ENCODE measurements at regions not wholly inside any gene's neighbourhood (a gene's known extent, or its start where the extent isn't known, plus 50 kb on each side); places are given as distances from the start of the nearest gene placed in this dataset.
"Not testable (repeated sequence)": the region's sequence is repeated elsewhere in the genome, so short reads cannot be mapped to it uniquely, and the experiment has no call there.

GRCh38 chr12:90211017-90211416, 502.4 kb upstream of the ATP2B1 start:
- intact Hi-C loops (cut with micrococcal nuclease) = no loop called here
- H3K27me3 Mint-ChIP-seq = peaks cover 2% of the 10 kb centered on the region
- no peak overlapping the region for H3K27ac Mint-ChIP-seq
- ChIA-PET CTCF (no interaction called here), POLR2A (no interaction called here)
- H3K9me3 Mint-ChIP-seq = peaks cover 17% of the 10 kb centered on the region
- H3K4me3 Mint-ChIP-seq = no peak overlapping the region
- peaks cover 3% of the 10 kb centered on the region for H3K36me3 Mint-ChIP-seq
- DNase-seq = no peak
- no peaks in the 10 kb centered on the region for H3K4me1 Mint-ChIP-seq (ENCODE audit: low read depth)

DNA sequence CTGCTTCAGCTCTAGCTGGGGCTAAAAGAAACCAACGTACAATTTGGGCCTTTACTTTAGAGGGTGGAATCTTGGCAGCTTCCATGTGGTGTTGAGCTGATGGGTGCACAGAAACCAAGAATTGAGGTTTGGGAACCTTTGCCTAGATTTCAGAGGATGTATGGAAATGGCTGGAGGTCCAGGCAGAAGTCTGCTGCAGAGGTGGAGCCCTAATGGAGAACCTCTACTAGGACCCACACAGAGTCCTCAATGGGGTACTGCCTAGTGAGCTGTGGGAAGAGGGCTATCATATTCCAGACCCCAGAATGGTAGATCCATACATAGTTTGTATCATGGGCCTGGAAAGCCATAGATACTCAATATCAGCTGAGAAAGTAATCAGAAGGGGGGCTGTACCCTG, 500.4 kb upstream of the ATP2B1 start:
- peaks cover 17% of the 10 kb centered on the region for H3K9me3 Mint-ChIP-seq
- no peaks in the 10 kb centered on the region for H3K27me3 Mint-ChIP-seq
- CTCF ChIA-PET = no interaction called here
- H3K27ac Mint-ChIP-seq = no peak overlapping the region
- H3K36me3 Mint-ChIP-seq = peaks cover 3% of the 10 kb centered on the region
- POLR2A ChIA-PET = no interaction called here
- no peak overlapping the region for H3K4me3 Mint-ChIP-seq
- intact Hi-C loops (cut with micrococcal nuclease) = no loop called here
- no peaks in the 10 kb centered on the region for H3K4me1 Mint-ChIP-seq (ENCODE audit: low read depth)
- DNase-seq = no peak

DNA sequence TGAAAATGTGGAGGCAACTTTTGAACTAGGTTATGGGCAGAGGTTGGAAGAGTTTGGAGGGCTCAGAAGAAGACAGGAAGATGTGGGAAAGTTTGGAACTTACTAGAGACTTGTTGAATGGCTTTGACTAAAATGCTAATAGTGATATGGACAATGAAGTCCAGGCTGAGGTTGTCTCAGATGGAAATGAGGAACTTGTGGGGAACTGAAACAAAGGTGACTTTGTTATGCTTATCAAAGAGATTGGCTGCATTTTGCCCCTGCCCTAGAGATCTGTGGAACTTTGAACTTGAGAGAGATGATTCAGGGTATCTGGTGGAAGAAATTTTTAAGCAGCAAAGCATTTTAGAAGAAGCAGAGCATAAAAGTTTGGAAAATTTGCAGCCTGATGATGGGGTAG, 499.7 kb upstream of the ATP2B1 start:
- H3K27ac Mint-ChIP-seq; intact Hi-C loops (cut with micrococcal nuclease); H3K27me3 Mint-ChIP-seq; H3K4me1 Mint-ChIP-seq (ENCODE audit: low read depth); H3K4me3 Mint-ChIP-seq; H3K36me3 Mint-ChIP-seq; POLR2A ChIA-PET; CTCF ChIA-PET; DNase-seq: not testable (repeated sequence)
- peaks cover 17% of the 10 kb centered on the region for H3K9me3 Mint-ChIP-seq

GRCh38 chr12:90207799-90208198, 499.2 kb upstream of the ATP2B1 start:
- intact Hi-C loops (cut with micrococcal nuclease) = no loop called here
- Mint-ChIP-seq H3K36me3 (peaks cover 3% of the 10 kb centered on the region), H3K9me3 (peaks cover 17% of the 10 kb centered on the region), H3K27ac (no peak overlapping the region), H3K27me3 (no peaks in the 10 kb centered on the region), H3K4me1 (ENCODE audit: low read depth) (no peaks in the 10 kb centered on the region), H3K4me3 (no peak overlapping the region)
- DNase-seq = no peak
- POLR2A ChIA-PET = no interaction called here
- CTCF ChIA-PET = no interaction called here

DNA sequence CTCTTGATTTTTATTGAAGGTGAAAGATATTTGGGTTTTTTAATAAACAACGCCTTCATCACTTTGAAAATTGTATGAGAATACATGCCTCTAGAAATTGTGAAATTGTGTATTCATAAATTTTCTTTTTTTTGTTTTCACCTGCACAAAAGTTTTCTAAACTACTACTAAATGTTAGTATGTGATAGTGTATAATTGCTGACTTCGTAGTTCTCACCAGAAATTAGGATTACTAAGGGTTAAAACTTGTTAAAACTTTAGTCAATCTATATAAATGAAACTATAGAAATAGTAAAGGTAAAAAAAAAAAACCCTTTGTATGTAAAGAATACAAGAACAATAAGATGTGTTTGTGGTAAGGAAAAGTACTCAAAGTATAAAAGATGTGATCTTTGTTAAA, 496.5 kb upstream of the ATP2B1 start:
- no peaks in the 10 kb centered on the region for H3K27me3 Mint-ChIP-seq
- no peak overlapping the region for H3K27ac Mint-ChIP-seq
- H3K36me3 Mint-ChIP-seq = peaks cover 3% of the 10 kb centered on the region
- no peak for DNase-seq
- peaks cover under 1% of the 10 kb centered on the region for H3K4me1 Mint-ChIP-seq (ENCODE audit: low read depth)
- peaks cover 17% of the 10 kb centered on the region for H3K9me3 Mint-ChIP-seq
- intact Hi-C loops (cut with micrococcal nuclease) = no loop called here
- ChIA-PET POLR2A (no interaction called here), CTCF (no interaction called here)
- no peak overlapping the region for H3K4me3 Mint-ChIP-seq

DNA sequence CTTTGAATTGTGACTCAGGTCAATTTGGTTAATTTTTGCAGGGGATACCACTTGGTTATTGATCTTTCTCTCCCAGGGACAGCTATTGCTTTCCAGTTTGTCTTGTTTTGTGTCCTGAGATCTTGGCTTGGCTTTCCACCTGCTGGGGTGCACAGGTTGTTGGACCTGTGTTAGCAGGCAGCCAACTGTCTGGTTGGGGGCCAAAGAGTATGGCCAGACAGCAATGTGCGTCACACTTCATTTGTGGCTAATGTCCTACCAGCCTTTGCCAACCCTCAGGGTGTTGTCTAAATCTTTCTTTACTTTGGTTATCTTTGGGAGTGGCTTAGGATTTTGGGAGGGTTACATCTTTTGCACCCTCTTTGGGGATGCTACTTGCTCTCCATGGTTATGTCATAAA, 494.9 kb upstream of the ATP2B1 start:
- no peak overlapping the region for H3K4me3 Mint-ChIP-seq
- no peak for DNase-seq
- intact Hi-C loops (cut with micrococcal nuclease) = no loop called here
- CTCF ChIA-PET = interaction anchor here (0.5 kb wide), 1 partner anchor 113 kb away, joined by 3 read pairs; no protein-coding TSS in a partner anchor
- peaks cover 2% of the 10 kb centered on the region for H3K36me3 Mint-ChIP-seq
- H3K4me1 Mint-ChIP-seq (ENCODE audit: low read depth) = peaks cover 14% of the 10 kb centered on the region
- POLR2A ChIA-PET = no interaction called here
- peaks cover 6% of the 10 kb centered on the region for H3K9me3 Mint-ChIP-seq
- H3K27me3 Mint-ChIP-seq = no peaks in the 10 kb centered on the region
- no peak overlapping the region for H3K27ac Mint-ChIP-seq

DNA sequence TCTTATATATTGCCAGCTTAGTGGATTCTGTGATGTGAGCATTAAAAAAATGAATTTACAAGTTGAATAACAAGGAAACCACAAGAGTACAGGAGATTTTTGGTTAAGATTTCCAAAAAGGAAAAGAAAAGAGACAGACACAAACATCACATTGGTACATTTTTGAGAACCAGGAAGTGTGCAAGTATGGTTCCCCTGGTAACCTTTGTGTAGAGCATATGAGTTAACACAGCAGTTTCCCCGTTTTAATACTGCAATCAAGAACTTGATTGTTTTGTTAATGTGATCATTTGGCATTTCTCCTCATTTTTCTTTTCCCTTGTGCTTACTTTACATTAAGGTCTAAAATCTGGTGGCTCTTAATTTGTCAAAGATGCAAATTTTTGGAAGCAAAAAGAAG, 490.4 kb upstream of the ATP2B1 start:
- ChIA-PET POLR2A (no interaction called here), CTCF (no interaction called here)
- Mint-ChIP-seq H3K27ac (no peak overlapping the region), H3K4me3 (no peak overlapping the region), H3K4me1 (ENCODE audit: low read depth) (peaks cover 15% of the 10 kb centered on the region), H3K27me3 (no peaks in the 10 kb centered on the region), H3K9me3 (no peaks in the 10 kb centered on the region), H3K36me3 (no peaks in the 10 kb centered on the region)
- no peak for DNase-seq
- intact Hi-C loops (cut with micrococcal nuclease) = no loop called here

- ChIA-PET POLR2A (no interaction called here), CTCF (no interaction called here)
- DNase-seq = no peak
- Mint-ChIP-seq H3K27ac (no peak overlapping the region), H3K4me1 (ENCODE audit: low read depth) (peaks cover under 1% of the 10 kb centered on the region), H3K27me3 (peaks cover 1% of the 10 kb centered on the region), H3K4me3 (no peak overlapping the region), H3K36me3 (no peaks in the 10 kb centered on the region), H3K9me3 (no peaks in the 10 kb centered on the region)
- intact Hi-C loops (cut with micrococcal nuclease) = no loop called here
Measured at GRCh38 chr12:90193500-90193899, 484.9 kb upstream of the ATP2B1 start.

DNA sequence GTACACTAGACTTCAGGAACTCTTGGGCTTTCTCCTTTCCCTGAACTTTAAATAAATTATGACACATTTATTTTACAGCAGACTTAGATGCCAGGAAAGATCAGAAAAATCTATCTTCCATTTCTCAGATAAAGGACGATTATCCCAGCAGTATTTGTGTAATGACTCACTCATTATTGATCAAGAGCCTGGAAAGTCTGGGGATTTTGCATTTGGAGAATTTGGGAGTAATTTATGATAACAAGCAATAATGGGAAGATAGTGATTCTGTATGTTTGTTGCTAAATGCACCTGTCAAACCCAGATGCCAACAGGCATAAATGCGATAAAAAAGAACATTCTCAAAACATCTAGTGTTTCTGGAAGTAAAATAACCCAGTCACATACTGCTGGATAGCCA, 480.2 kb upstream of the ATP2B1 start:
- no peak for DNase-seq
- Mint-ChIP-seq H3K27me3 (peaks cover 3% of the 10 kb centered on the region), H3K4me1 (ENCODE audit: low read depth) (no peaks in the 10 kb centered on the region), H3K9me3 (peaks cover 2% of the 10 kb centered on the region), H3K27ac (no peak overlapping the region), H3K36me3 (no peaks in the 10 kb centered on the region), H3K4me3 (no peak overlapping the region)
- POLR2A ChIA-PET = no interaction called here
- intact Hi-C loops (cut with micrococcal nuclease) = no loop called here
- CTCF ChIA-PET = no interaction called here

DNA sequence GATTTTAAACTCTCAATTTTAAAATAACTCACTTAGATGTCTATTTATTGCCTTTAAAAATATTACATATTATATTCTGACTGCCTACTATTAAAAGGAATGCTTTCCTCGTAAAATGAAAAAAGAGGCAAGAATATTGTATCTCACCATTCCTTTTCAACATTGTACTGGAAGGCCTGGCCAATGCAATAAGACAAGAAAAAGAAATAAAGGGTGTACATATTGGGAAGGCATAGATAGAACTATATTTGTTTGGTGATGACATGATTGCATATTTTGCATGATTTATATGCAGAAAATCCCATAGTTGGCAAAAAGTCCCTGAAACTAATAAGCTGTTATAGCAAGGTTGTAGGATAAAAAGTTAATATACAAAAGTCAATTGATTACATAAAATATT, 474.6 kb upstream of the ATP2B1 start:
- Mint-ChIP-seq H3K27ac (no peak overlapping the region), H3K9me3 (peaks cover 9% of the 10 kb centered on the region), H3K4me1 (ENCODE audit: low read depth) (no peaks in the 10 kb centered on the region), H3K27me3 (peaks cover 2% of the 10 kb centered on the region), H3K4me3 (no peak overlapping the region), H3K36me3 (no peaks in the 10 kb centered on the region)
- POLR2A ChIA-PET = no interaction called here
- CTCF ChIA-PET = no interaction called here
- intact Hi-C loops (cut with micrococcal nuclease) = no loop called here
- DNase-seq = no peak

- POLR2A ChIA-PET = no interaction called here
- H3K9me3 Mint-ChIP-seq = peaks cover 9% of the 10 kb centered on the region
- H3K27me3 Mint-ChIP-seq = no peaks in the 10 kb centered on the region
- CTCF ChIA-PET = no interaction called here
- no peaks in the 10 kb centered on the region for H3K4me1 Mint-ChIP-seq (ENCODE audit: low read depth)
- intact Hi-C loops (cut with micrococcal nuclease) = no loop called here
- H3K36me3 Mint-ChIP-seq = no peaks in the 10 kb centered on the region
- DNase-seq = no peak
- no peak overlapping the region for H3K4me3 Mint-ChIP-seq
- no peak overlapping the region for H3K27ac Mint-ChIP-seq
Measured at GRCh38 chr12:90181216-90181615, 472.6 kb upstream of the ATP2B1 start.

GRCh38 chr12:90174956-90175355, 466.3 kb upstream of the ATP2B1 start:
- H3K27me3 Mint-ChIP-seq = peaks cover 1% of the 10 kb centered on the region
- intact Hi-C loops (cut with micrococcal nuclease) = no loop called here
- POLR2A ChIA-PET = no interaction called here
- CTCF ChIA-PET = no interaction called here
- no peaks in the 10 kb centered on the region for H3K36me3 Mint-ChIP-seq
- no peak overlapping the region for H3K4me3 Mint-ChIP-seq
- H3K9me3 Mint-ChIP-seq = no peaks in the 10 kb centered on the region
- H3K27ac Mint-ChIP-seq = no peak overlapping the region
- DNase-seq = no peak
- peaks cover 4% of the 10 kb centered on the region for H3K4me1 Mint-ChIP-seq (ENCODE audit: low read depth)

DNA sequence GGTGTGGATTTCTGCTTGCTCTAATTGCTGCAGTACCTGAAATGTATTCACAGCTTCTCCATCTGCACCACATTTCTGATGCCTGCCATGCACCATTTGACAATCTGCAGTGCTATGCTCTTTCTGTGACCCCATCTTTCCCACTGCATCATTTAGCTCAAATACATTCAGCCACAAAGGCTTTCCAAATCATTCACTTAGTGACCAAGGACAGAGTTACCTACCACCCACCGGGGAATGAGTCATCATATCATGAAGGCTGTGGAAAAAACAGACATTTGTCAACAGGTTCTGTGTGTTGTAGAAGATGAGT, 465.5 kb upstream of the ATP2B1 start:
- DNase-seq = peak; percentile 13
- intact Hi-C loops (cut with micrococcal nuclease) = no loop called here

DNA sequence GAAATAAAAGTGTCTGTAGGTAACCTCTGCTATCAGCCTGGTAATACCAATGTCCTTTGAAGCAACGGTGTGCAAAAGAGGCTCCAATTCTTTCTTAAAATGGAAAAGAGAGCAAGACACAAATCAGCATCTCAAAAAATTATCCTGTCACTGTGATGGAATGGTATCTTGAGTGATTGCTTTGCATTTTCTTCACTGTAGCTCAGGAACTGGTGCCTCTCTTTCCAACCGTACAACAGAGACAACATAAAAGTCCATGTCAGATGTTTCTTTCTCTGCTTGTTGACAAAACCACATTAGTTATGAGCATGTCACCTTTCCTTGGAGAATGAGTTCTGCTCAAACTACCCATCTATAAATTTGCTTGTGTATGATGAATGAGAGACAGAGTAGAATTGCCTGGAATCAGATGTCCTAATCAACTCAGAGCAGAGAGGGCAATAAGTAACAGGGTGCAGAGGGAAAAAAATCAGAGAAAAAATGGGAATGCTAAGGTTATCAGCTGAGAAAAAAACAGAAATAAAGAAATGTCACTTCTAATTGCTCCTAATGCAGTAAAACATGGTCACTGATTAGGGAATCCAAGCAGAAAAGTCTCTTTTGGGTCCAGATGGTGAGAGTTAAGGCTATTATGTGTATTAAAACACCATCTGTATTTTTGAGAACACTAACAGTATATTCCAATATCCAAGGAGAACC, 465.0 kb upstream of the ATP2B1 start:
- CTCF ChIA-PET = no interaction called here
- no peaks in the 10 kb centered on the region for H3K36me3 Mint-ChIP-seq
- intact Hi-C loops (cut with micrococcal nuclease) = no loop called here
- POLR2A ChIA-PET = no interaction called here
- peaks cover 1% of the 10 kb centered on the region for H3K27me3 Mint-ChIP-seq
- no peaks in the 10 kb centered on the region for H3K9me3 Mint-ChIP-seq
- peaks cover 4% of the 10 kb centered on the region for H3K4me1 Mint-ChIP-seq (ENCODE audit: low read depth)
- no peak overlapping the region for H3K4me3 Mint-ChIP-seq
- no peak for DNase-seq
- H3K27ac Mint-ChIP-seq = no peak overlapping the region

More for the DNA sequence above, 465.5 kb upstream of the ATP2B1 start:
- Mint-ChIP-seq H3K27ac (no peak overlapping the region), H3K4me3 (no peak overlapping the region), H3K4me1 (ENCODE audit: low read depth) (peaks cover 4% of the 10 kb centered on the region), H3K9me3 (no peaks in the 10 kb centered on the region), H3K27me3 (peaks cover 1% of the 10 kb centered on the region), H3K36me3 (no peaks in the 10 kb centered on the region)
- ChIA-PET CTCF (no interaction called here), POLR2A (no interaction called here)

Measured in activated CD4-positive, alpha-beta memory T cell treated with anti-CD3 and anti-CD28 coated beads for 36 hours (primary cell).